Lung (tissue), 11 donors: ENCODE measurements at regions not wholly inside any gene's neighbourhood (a gene's known extent, or its start where the extent isn't known, plus 50 kb on each side); places are given as distances from the start of the nearest gene placed in this dataset.

Experiments used
- ATAC-seq: fragments of 200-7000 bp; cut with Tn5 transposase; one replicate; pipeline ENCODE4 v1.9.1; 2020; ENCODE audit warnings: moderate number of reproducible peaks; ENCODE audit not compliant: insufficient read depth, low FRiP score
- DNase-seq, 3 donors: peaks; one replicate each; pipeline ENCODE4 v3.0.0-alpha.2; 2013 to 2017
- H3K27ac ChIP-seq, 2 donors: one replicate each; pipeline ENCODE4 v1.5.1; 2013; ENCODE audit warnings: mild to moderate bottlenecking in 2 of 2, moderate library complexity in 2 of 2, control low read depth in 1 of 2, inconsistent platforms in 1 of 2, low read depth in 1 of 2, low read length in 1 of 2
- H3K27me3 ChIP-seq, 3 donors: one replicate each; pipeline ENCODE4 v1.5.1; 2013; ENCODE audit warnings: low read length in 2 of 3; ENCODE audit not compliant: control insufficient read depth in 3 of 3, insufficient read depth in 3 of 3
- H3K36me3 ChIP-seq, 4 donors: one replicate each; pipeline ENCODE4 v1.5.1; 2013; ENCODE audit warnings: low read length in 4 of 4, mild to moderate bottlenecking in 1 of 4, moderate library complexity in 1 of 4; ENCODE audit not compliant: control insufficient read depth in 4 of 4, insufficient read depth in 4 of 4
- H3K4me1 ChIP-seq, 5 donors: one replicate each; pipeline ENCODE4 v1.5.1; 2013; ENCODE audit warnings: low read length in 5 of 5, mild to moderate bottlenecking in 2 of 5, moderate library complexity in 1 of 5; ENCODE audit not compliant: control insufficient read depth in 5 of 5, insufficient read depth in 5 of 5
- H3K4me3 ChIP-seq: one replicate; pipeline ENCODE4 v1.5.1; 2013; ENCODE audit warnings: mild to moderate bottlenecking, control low read depth, moderate library complexity
- H3K9ac ChIP-seq, 2 donors: one replicate each; pipeline ENCODE4 v1.5.1; 2013; ENCODE audit warnings: low read length in 2 of 2, control low read depth in 1 of 2; ENCODE audit not compliant: insufficient read depth in 1 of 2
- H3K9me3 ChIP-seq, 4 donors: one replicate each; pipeline ENCODE4 v1.5.1; 2013; ENCODE audit warnings: low read length in 3 of 4, mild to moderate bottlenecking in 1 of 4, moderate library complexity in 1 of 4; ENCODE audit not compliant: control insufficient read depth in 4 of 4, insufficient read depth in 3 of 4
- WGBS, 2 donors: extraction: QIAGEN DNeasy Blood & Tissue Kit; methylation state at CpG; one replicate each; pipeline ENCODE4 v1.1.7; 2013; 5-methylcytosine and 5-hydroxymethylcytosine counted together
- TF ChIP-seq, protein P1 (sequence below): IDR thresholded peaks from 2 replicates; pipeline ENCODE4 v1.5.1; 2012; ENCODE audit warnings: mild to moderate bottlenecking; ENCODE audit errors: control extremely low read depth, extremely low read depth
- donor health status: control.
- donor health status: control.
- donor health status: Bipolar disorder and iron deficiency.
- donor health status: healthy.
- donor health status: DM: yes; HTN: yes; CAD: no.

DNA sequence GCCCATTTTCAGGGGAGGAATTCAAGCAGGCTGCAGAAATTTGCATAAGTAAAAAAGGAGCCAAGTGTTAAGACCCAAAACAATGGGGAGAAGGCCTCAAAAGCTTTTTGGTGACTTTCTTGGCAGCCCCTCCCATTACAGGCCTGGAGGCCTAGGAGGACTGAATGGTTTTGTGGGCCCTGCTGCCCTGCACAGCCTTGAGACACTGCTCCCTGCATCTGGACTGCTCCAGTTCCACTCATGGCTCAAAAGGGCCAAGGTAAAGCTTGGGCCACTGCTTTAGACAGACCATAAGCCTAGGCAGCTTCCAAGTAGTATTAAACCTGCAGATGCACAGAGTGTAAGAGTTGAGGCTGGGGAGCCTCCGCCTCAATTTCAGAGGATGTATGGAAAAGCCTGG lies 501.6 kb downstream of the MID1IP1 start:
- H3K9me3 ChIP-seq: peaks cover 0 to 30% (median 3%) of the 10 kb centered on the region in 4 donors
- 88 to 94% methylated on average over 1 of the region's 1 CpG for WGBS, 2 donors
- H3K9ac ChIP-seq: no peak overlapping the region
- no peaks in the 10 kb centered on the region for H3K4me1 ChIP-seq
- H3K36me3 ChIP-seq: no peaks in the 10 kb centered on the region
- TF ChIP-seq, protein P1, sequence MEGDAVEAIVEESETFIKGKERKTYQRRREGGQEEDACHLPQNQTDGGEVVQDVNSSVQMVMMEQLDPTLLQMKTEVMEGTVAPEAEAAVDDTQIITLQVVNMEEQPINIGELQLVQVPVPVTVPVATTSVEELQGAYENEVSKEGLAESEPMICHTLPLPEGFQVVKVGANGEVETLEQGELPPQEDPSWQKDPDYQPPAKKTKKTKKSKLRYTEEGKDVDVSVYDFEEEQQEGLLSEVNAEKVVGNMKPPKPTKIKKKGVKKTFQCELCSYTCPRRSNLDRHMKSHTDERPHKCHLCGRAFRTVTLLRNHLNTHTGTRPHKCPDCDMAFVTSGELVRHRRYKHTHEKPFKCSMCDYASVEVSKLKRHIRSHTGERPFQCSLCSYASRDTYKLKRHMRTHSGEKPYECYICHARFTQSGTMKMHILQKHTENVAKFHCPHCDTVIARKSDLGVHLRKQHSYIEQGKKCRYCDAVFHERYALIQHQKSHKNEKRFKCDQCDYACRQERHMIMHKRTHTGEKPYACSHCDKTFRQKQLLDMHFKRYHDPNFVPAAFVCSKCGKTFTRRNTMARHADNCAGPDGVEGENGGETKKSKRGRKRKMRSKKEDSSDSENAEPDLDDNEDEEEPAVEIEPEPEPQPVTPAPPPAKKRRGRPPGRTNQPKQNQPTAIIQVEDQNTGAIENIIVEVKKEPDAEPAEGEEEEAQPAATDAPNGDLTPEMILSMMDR: no peak
- ATAC-seq (no peak), DNase-seq (no peak)
- no peak overlapping the region for H3K4me3 ChIP-seq
- peaks cover 0 to 7% (median 0%) of the 10 kb centered on the region in 3 donors for H3K27me3 ChIP-seq
- no peak overlapping the region for H3K27ac ChIP-seq

DNA sequence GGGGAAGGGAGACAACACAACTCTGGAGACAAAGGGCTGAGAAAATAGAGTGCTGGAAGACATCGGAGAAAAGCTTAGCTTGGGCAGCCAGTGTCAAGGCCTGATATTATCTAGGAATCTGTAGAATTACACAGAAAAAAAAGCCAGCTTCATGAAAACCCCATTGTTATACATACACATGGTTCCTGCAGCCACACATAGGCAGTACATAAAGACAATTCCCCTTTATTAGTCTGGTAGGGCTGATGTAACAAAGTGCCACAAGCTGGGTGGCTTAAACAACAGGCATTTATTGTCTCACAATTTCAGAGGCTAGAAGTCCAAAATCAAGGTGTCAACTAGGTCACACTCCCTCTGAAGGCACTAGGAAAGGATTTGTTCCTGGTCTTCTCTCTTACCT lies 503.5 kb downstream of the MID1IP1 start:
- Histone ChIP-seq H3K36me3 (no peaks in the 10 kb centered on the region), H3K27me3 (peaks cover 0 to 7% (median 0%) of the 10 kb centered on the region in 3 donors), H3K9me3 (peaks cover 0 to 32% (median 3%) of the 10 kb centered on the region in 4 donors), H3K4me3 (no peak overlapping the region), H3K27ac (no peak overlapping the region), H3K9ac (no peak overlapping the region), H3K4me1 (peaks cover 0 to 6% (median 3%) of the 10 kb centered on the region in 5 donors)
- ATAC-seq: no peak
- 98 to 100% methylated on average over 1 of the region's 1 CpG for WGBS, 2 donors
- no peak for DNase-seq
- TF ChIP-seq, protein P1: no peak

DNA sequence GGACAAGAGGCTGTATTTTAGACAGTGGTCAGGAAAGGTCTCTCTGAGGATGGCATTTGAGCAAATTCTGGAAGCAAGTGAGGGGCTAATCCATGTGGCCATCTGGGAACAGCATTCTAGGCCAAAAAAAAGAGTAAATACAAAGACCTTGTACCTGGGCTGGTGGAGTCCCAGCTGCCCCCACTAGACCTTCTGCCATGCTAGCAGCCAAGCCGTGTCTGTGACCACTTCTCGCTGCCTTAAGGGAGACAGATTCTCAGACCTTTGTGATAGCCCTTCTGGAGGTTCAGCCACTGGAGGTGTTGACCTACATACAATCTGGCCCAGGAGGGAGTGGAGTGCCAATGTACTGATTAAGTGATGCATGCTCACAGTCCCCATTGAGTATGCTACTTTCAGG lies 506.2 kb downstream of the MID1IP1 start:
- no peak for DNase-seq
- ATAC-seq: no peak
- no peak overlapping the region for H3K9ac ChIP-seq
- no peak overlapping the region for H3K27ac ChIP-seq
- peaks cover 0 to 25% (median 6%) of the 10 kb centered on the region in 5 donors for H3K4me1 ChIP-seq
- TF ChIP-seq, protein P1: no peak
- H3K4me3 ChIP-seq: no peak overlapping the region
- H3K36me3 ChIP-seq: no peaks in the 10 kb centered on the region
- 90 to 100% methylated on average over 2 of the region's 2 CpGs for WGBS, 2 donors
- H3K27me3 ChIP-seq: no peaks in the 10 kb centered on the region
- peaks cover 0 to 17% (median 3%) of the 10 kb centered on the region in 4 donors for H3K9me3 ChIP-seq

DNA sequence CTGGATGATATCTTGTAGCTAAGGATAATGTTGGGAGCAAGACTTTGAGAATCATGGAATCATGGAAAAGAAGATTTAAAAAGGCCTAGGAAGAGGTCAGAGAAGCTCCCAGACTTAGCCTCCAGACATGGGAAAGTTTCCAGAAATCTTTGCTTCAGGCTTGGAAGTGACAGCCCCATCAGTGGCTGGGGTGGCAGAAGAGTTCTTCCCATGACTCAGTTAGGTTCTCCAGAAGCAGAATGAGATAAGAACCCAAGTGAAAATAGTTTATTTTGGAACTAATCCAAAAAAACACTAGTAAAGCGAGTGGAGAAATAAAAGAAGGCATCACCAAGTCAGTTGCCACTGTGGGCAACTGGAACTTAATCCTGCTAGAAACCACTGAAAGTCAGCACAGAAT lies 506.9 kb downstream of the MID1IP1 start:
- ATAC-seq: no peak
- Histone ChIP-seq H3K4me3 (no peak overlapping the region), H3K9ac (no peak overlapping the region), H3K27ac (no peak overlapping the region), H3K36me3 (no peaks in the 10 kb centered on the region), H3K4me1 (peaks cover 0 to 25% (median 6%) of the 10 kb centered on the region in 5 donors), H3K9me3 (peaks cover 0 to 13% (median 1%) of the 10 kb centered on the region in 4 donors), H3K27me3 (no peaks in the 10 kb centered on the region)
- TF ChIP-seq, protein P1: no peak
- no peak for DNase-seq
- 49 to 85% methylated on average over 1 of the region's 1 CpG for WGBS, 2 donors
